HT1080 (cell line): ENCODE measurements at regions not wholly inside any gene's neighbourhood (a gene's known extent, or its start where the extent isn't known, plus 50 kb on each side); places are given as distances from the start of the nearest gene placed in this dataset.

Experiments used
- DNase-seq: peaks from one replicate; pipeline ENCODE4 v3.0.0-alpha.2; 2015; ENCODE audit warnings: low read depth

DNA sequence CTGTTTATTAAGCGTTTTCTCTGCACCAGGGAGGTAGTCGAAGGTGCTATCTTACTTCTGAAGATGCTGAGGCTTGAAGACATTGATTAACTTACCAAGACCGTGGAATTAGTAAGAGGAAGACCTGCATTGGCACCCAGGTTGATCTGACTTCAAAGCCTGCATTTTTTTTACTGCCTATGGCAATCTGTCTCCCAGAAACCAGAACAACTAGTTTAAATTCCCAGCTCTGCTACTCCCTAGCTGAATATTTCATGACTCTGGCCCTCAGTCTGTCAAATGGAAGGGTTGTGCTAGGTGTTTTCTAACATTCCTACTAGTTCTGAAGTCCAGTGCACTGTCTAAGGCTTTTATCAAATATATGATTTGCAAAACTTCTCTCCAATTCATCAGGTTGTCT is 52.0 kb upstream of the GRAMD1B start:
- DNase-seq: no peak

DNA sequence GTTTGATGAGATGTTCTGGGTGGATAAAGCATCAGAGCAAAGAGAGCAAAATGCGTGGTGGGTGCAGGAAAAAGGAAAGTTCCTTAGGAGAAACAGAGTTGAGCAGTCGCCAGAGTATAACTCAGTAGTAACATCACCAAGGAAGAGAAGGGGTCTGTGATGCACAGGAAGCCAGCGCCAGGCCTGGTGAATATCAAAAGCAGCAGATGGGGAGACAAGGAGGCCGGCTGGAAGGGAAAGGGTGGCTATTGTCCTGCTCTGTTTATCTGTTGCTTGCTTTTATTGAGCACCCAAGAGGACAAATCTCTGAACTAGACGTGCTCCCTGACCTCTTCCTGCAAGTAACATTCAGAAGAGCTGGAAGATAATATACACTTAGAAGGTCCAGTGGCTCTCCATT is 52.7 kb upstream of the GRAMD1B start:
- DNase-seq: no peak

DNA sequence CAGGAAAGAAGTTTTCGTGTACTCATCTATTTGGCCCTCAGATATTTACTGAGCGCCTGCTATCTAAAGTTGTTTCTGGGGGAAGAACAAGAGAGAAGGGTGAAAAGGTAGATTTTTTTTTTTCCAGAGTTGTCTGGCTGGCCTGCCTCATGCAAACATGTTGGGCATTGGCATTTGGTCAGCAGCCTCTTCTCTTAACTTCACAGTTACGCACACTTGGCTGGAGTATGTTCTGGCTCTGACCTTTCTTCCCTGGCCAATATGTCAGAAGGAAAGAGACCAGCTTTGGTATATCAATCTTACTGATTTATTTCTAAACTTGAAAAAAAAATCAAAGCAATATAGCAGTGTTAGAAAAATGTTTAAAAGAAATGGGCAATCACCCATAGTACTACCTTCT is 54.2 kb upstream of the GRAMD1B start:
- no peak for DNase-seq

DNA sequence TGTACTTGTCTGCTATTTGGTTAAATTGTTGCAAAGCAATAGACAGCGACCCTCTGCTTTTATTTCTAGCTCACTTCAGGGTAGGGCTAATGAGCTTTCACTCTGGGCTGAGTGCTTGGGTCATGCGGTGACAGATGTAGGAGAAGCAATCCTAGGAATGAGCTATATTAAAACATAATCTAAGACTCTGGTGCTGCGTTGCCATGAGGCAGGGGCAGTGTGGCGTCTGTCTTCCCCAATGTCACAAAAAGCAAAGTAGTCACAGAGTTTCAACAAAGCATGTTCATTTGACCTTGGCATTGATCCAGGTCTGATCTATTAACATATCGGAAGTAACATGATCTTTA is 55.5 kb upstream of the GRAMD1B start:
- no peak for DNase-seq

DNA sequence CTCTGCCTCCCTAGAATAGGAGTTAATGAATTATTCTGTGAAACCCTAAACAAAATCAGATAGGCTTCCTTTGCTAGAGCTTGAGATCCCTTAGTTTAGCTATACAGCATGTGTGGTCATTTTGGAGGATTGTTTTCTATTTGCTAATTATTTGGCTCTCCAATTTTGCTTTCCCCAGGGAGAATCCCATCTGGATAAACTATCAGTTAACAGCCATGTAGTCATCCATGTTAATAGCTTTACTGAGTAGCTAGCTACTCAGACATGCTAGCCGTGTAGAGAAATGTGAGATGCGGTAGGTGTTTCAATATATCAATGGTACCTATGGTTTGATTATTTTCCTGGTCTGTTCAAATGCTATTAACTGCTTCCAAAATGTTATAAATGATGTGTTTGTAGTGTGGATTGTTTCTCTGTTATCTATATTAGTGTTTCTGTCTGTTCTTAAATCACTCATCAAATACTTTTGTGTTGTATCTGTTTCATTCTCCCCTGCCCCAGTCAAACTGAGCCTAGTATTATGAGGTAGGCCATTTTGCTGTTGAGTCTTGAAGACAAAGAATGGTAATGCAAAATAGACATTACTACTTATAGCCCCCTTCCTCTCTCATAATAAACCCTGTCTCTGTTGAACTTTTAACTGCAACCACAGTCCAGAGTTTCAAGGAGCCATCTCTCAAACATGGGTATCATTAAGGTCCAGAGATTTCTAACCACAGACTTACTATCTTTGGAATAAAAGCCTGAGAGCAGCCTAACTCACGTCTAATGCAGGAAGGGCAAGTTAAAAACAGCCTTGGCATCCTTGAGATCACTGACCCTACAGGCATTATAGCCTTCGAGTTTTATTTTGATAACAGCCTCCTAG is 56.1 kb upstream of the GRAMD1B start:
- no peak for DNase-seq

DNA sequence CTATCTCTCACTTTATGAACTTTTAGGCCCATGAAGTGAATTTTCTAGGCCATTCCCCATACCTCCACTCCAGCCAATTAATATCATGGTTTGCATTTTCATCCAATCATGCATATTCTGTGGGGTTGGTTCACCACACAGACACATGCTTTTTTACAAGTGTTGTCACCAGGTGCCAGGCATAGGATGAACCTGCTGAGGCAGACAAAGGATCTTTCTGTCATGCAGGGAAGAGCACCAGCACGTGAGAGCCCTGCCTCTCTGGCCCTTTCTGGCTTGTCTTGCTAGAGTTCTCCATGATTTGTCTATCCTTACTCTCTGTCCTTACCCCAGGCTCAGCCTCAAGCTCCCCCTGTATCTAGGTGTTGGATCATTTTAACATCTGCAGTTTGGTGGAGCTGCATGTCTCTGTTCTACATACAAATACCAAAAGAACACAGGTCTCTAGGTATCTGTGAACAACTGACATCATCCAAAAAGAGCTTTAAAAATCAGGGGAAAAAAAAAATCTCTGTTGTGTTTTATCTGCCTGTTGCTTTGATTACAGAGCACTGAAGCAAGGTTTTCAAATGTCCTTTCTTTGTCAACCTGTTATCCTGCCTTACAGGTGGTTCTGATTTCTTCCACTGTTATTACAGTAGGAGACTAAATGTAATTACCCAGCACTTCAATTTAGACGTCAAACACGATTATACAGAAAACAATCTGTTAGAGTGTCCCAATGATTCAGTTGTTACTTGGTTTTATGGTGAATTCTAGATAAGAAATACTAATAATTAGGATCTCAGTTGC is 58.4 kb upstream of the GRAMD1B start:
- no peak for DNase-seq

DNA sequence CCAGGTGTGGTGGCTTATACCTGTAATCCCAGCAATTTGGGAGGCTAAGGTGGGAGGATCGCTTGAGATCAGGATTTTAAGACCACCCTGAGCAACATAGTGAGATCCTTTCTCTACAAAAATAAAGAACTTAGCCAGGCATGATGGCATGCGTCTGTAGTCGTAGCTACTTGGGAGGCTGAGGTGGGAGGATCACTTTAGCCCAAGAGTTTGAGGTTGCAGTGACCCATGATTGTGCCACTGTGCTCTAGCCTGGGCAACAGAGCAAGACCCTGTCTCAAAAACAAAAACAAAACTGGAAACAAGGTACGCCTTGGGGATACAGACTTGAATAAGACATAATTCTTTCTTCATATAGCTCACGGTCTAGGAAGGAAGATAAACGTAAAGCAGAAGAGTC is 63.1 kb upstream of the GRAMD1B start:
- no peak for DNase-seq

DNA sequence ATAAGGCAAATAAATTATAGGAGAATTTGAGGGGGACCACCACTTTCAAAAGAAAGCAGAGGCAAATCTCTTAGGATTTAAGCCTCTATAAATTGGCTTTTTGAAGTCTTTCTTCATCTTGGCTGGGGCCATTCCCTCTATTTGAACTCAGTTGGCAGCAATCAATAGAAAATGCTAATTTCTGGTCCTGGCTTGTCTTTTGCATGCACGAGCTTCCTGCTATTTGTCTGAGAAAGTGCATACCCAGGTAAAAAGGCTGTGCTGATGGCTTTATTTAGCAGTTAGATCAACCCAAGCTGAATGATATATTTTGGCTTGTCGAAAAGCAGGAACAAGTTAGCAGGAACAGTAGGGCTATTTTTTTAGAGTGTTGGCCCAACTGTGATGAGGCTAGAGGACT is 64.1 kb upstream of the GRAMD1B start:
- no peak for DNase-seq

DNA sequence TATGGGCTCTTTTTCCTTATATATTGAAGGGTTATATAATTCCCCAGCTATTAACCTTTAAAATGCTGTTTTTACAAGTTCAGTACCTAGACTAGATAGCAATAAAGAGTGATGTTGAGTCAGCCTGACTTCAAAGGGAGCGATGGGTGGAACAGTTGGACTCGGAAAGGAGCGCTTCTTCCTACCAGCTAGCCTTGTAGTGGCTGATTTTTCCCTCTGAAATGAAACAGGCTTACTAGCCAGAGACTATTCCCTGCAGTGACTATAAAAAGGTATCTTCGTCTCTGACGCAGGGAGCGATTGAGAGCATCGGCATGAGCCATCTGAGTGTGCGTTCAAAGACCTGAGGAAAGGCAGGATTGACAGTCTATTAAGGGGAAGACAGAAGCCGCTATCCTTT is 66.0 kb upstream of the GRAMD1B start:
- no peak for DNase-seq

DNA sequence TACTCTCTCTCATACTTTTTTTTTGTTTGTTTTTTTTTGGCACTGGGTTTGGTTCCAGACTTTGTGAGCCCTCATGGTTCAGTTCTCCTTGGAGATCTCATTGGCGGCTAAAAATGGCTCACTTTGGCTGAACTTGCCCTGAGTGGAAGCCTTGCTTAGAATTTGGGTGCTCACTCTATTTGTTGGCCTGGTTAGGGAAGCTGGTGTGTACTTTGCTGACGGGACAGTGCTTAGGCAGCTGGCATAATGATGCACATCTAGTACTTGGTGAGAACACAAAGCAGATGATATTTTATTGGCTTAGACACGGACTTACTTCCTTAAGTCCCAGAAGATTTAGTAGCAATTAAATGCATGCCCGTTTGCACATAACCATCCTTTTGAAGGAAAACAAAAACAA is 66.5 kb upstream of the GRAMD1B start:
- DNase-seq: no peak

DNA sequence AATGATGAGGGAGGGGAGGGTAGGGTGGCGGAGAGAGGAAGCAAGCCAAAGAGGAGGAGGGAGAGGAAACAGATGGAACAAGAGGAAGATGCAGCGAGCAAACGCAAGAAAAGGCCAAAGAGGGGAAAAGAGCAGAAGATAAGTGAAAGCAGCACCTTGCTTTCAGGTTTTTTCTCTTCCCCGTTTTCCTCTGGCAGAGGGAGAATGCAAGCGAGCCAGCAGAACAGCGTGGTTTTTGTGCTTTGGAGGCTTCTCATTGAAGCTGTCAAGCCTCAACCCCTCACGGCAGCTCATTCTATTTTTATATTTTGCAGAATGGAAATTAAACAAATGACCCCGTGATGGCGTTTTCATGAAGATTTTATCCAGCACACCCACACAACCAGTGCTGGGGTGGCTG is 67.1 kb upstream of the GRAMD1B start:
- DNase-seq: no peak

DNA sequence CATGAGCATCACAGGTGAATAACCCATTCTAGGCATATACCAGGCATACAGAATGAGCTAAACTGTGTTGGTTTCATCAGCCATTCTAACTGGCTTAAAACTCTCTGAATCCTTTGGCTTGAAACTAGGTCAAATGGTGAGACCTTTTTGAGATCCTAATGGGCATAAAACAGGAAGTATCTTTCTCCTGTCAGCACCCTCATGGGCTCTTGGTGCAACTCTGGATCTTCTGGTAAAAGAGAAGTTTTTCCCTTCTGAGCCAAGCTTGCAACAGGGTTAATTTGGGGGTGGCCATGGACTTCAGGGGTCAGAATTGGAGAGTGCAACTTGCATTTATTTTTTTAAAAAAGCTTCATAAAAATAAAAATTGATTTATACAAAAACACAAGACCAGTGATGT is 67.9 kb upstream of the GRAMD1B start:
- DNase-seq: no peak

DNA sequence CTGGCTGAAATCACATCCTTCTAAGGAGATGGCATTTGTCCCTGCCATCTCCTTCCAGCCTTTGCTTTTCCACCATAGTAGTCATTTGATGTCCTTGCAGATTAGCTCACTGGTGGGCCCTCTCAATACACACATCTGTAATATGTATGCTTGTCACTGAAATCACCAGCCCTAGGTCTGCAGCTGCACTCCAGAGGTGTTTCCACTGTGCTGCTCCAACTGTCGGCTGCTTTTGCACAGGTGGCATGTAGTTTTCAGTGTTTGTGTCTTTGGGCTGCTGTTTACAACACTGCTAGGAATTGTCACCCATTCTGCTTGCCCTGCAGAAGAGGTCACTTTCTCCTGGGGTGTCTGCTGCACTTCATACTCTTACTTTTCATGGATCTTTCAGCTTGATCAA is 69.0 kb upstream of the GRAMD1B start:
- no peak for DNase-seq

DNA sequence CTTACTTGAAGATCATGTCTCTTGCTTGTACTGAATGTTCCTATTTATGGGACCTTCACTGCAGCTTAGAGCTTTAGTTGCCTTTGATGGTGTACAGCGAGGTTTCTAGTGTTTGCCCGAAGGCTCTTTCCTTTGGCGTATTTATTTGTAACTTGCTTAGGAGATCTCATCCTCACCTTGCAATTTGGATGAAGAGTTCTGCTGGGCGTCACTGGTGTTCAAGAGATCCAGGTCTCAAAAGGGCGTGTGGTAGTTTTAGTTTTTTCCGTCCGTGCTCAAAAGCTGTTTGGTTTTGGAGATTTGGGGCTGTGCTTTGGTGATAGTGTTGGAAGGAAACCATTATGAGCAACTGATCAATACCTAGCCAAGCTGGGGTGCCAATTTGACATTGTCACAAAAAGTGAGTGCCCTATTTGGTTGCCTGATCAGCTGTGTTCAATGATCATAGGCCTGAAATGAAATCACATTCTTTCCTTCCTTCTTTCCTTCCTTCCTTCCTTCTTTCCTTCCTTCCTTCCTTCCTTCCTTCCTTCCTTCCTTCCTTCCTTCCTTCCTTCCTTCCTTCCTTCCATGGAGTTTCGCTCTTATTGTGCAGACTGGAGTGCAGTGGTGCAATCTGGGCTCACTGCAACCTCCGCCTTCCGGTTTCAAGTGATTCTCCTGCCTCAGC is 69.7 kb upstream of the GRAMD1B start:
- no peak for DNase-seq

DNA sequence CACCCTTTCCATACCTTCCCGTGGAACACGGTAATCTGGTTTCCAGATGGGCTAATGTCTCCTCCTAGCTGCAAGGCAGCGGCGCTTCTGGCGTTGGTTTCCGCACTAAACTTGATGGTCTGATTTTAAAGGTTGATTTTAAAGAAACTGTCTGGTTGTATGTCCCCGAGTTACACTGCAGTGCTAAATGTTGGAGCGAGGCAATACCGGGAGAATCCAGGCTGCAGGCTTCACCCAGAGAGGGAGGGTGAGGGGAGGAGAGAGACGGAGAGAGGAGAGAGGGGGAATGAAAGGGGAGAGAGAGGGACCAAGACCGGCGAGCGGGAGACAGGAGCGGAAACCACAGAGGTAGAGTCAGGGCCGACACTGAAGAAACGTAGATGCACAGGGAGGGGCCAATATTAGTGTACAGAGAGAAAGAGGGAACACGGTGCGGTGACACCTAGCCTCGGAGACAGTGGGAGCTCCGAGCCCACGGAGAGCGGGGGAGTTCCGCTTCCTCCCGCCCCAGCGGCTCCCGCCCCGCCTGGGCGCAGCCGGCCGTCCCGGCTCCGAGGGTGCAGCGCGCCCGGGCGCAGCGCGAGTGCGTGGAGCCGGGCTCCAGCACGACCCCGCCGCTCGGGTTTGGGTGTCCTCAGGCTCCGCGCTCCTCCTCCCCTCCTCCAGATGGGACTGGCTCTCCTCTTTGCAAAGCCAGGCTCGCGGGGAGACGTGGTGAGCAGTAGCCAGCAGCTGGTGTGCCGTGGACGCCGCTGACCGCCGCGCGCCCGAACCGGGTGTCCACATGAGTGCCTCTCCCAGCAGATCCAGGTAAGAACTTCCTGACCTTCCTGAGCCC is 71.9 kb upstream of the GRAMD1B start:
- peak; percentile 18 for DNase-seq

DNA sequence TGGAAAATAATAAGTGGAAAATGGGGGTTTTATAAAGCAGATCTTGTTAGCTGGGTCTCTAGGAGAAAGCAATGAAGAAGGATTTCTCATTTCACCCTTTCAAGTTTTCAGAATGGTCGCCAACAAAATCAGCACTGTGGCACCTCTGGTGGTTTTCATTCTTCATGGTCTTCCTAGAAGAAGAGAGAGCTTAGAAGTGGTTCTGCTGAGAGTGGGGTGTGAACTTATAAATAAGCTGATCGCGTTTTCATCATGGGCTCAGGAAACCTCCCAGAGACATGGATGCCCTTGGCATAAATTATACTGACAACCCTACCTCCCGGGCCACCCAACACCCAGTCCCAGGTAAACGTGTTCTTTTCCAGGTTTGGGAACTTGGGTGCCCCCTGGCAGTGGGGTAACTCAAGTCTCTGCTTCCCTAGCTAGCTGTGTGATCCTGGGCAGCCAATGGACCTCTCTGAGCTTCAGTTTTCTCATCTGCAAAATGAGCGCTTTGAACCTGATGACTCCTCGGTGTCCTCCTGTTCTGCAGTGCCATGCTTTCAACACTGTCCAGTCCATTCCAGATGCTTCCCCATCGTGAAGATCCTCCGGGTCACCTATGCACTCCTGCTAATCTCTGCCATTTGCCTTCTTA is 72.6 kb upstream of the GRAMD1B start:
- DNase-seq: no peak

DNA sequence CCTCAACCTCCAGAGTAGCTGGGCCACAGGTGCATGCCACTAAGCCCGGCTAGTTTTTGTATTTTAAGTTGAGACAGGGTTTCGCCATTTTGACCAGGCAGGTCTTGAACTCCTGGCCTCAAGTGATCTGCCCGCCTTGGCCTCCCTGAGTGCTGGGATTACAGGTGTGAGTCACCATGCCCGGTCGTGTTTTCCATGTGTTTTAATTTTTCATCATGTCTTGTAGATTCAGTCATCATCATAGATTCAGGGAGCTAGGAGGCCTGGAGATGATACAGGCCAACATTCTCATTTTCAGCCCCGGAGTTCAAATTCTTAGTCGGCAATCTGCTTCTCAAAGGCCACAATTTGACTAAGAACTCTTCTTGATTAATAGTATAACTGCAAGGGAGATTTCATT is 73.5 kb upstream of the GRAMD1B start:
- DNase-seq: no peak

DNA sequence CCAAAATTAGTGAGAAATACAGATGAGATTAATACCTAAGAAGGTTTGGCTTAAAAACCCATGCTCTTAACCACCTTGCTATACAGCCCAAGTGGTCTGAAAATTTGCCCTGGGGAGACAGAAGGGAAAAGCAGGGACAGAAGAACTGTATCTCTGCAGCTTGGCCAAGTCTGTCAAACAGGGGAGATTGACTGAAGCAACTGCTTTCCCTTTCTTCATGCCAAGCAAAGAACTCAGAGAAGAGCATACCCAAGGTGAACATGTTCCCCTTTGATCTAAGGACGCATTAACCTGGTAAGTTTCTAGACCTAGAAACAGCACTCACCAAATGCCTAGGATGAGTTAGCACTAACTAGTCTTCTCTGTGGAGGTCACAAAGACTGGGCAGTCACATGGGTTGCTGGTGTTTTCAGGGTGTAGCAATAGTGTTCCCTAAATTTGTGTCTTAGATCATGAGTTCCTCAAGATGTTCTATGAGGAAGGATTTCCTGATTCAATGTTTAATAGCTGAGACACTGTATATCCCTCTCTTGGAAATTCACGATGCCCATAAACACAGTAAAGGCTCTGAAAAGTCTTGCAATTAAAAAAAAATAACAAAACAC is 75.6 kb upstream of the GRAMD1B start:
- no peak for DNase-seq

DNA sequence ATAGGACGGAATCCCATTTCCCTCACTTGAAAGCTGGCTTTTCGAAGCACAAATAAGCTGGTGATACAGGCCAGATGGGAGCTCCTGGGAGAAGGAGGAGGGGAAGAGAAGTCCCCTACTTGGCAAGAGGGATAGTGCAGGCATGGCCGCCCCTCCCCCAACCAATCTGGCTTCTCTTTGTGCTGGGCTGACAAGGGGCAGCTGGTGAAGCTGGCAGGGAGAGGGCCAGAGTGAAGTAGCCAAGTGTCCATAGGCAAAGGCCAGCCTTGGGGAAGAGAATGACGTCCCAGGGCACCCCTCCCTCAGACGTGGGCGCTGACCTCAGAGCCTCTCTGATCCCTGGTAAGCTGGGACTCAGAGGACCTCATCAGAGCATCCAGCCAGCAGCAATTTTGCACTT is 78.7 kb upstream of the GRAMD1B start:
- DNase-seq: no peak

DNA sequence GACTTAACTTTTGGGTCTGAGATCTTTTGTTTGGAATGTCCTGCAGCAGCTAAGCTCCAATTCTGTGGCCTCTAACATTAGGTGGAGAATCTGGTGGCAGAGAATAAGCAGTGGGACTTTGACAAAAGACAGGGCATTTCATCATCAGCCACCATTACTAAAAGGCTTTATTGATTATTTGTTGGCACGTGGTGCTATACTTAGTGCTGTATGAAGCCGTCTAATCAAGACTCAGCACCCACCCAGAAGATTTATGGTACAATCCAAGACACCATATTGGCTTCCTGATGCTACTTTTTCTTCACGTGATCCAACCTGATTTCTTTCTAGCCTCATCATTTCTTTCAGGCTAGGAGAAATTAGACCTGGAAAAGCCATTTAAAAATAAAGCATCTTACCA is 80.7 kb upstream of the GRAMD1B start:
- DNase-seq: no peak
